HL-60 (cell line): ENCODE measurements at regions not wholly inside any gene's neighbourhood (a gene's known extent, or its start where the extent isn't known, plus 50 kb on each side); places are given as distances from the start of the nearest gene placed in this dataset.

Source experiments
- GABPA ChIP-seq: IDR thresholded peaks from 2 replicates; pipeline ENCODE4 v1.6.1; 2012; ENCODE audit warnings: low read depth
- TF ChIP-seq, protein P1 (sequence below): IDR thresholded peaks from one replicate; pipeline ENCODE4 v1.5.1; 2011; ENCODE audit warnings: low read length, control low read depth, inconsistent platforms; ENCODE audit not compliant: insufficient read depth
- TF ChIP-seq, protein P2 (sequence below): IDR thresholded peaks from 2 replicates; pipeline ENCODE4 v1.6.1; 2012; ENCODE audit warnings: low read depth; ENCODE audit not compliant: insufficient replicate concordance

DNA sequence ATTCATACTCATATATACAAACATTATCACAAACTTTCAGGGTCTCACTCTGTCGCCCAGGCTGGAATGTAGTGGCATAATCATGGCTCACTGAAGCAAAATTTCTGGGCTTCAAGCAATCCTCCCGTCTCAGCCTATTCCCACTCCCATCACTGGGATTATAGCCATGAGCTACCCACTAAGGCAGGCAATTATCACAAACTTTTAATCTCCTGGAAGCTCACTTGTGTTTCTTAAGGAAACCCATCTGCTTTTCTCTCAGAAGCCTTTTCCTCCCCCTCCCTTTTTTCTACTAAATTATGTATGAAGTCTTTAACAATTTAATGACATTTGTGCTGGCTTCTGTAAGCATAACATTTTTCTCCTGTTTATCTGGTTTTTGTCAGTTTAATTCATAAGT, 170.5 kb downstream of the AREG start:
- TF ChIP-seq, protein P1, sequence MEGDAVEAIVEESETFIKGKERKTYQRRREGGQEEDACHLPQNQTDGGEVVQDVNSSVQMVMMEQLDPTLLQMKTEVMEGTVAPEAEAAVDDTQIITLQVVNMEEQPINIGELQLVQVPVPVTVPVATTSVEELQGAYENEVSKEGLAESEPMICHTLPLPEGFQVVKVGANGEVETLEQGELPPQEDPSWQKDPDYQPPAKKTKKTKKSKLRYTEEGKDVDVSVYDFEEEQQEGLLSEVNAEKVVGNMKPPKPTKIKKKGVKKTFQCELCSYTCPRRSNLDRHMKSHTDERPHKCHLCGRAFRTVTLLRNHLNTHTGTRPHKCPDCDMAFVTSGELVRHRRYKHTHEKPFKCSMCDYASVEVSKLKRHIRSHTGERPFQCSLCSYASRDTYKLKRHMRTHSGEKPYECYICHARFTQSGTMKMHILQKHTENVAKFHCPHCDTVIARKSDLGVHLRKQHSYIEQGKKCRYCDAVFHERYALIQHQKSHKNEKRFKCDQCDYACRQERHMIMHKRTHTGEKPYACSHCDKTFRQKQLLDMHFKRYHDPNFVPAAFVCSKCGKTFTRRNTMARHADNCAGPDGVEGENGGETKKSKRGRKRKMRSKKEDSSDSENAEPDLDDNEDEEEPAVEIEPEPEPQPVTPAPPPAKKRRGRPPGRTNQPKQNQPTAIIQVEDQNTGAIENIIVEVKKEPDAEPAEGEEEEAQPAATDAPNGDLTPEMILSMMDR, result no peak
- TF ChIP-seq GABPA, result no peak
- TF ChIP-seq, protein P2, sequence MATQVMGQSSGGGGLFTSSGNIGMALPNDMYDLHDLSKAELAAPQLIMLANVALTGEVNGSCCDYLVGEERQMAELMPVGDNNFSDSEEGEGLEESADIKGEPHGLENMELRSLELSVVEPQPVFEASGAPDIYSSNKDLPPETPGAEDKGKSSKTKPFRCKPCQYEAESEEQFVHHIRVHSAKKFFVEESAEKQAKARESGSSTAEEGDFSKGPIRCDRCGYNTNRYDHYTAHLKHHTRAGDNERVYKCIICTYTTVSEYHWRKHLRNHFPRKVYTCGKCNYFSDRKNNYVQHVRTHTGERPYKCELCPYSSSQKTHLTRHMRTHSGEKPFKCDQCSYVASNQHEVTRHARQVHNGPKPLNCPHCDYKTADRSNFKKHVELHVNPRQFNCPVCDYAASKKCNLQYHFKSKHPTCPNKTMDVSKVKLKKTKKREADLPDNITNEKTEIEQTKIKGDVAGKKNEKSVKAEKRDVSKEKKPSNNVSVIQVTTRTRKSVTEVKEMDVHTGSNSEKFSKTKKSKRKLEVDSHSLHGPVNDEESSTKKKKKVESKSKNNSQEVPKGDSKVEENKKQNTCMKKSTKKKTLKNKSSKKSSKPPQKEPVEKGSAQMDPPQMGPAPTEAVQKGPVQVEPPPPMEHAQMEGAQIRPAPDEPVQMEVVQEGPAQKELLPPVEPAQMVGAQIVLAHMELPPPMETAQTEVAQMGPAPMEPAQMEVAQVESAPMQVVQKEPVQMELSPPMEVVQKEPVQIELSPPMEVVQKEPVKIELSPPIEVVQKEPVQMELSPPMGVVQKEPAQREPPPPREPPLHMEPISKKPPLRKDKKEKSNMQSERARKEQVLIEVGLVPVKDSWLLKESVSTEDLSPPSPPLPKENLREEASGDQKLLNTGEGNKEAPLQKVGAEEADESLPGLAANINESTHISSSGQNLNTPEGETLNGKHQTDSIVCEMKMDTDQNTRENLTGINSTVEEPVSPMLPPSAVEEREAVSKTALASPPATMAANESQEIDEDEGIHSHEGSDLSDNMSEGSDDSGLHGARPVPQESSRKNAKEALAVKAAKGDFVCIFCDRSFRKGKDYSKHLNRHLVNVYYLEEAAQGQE, result no peak
